ENCODE measurements at regions not wholly inside any gene's neighbourhood (a gene's known extent, or its start where the extent isn't known, plus 50 kb on each side); places are given as distances from the start of the nearest gene placed in this dataset.

GRCh38 chr4:146108756-146109155 is 66.8 kb upstream of the LSM6 start:
- TF ChIP-seq, protein P1, sequence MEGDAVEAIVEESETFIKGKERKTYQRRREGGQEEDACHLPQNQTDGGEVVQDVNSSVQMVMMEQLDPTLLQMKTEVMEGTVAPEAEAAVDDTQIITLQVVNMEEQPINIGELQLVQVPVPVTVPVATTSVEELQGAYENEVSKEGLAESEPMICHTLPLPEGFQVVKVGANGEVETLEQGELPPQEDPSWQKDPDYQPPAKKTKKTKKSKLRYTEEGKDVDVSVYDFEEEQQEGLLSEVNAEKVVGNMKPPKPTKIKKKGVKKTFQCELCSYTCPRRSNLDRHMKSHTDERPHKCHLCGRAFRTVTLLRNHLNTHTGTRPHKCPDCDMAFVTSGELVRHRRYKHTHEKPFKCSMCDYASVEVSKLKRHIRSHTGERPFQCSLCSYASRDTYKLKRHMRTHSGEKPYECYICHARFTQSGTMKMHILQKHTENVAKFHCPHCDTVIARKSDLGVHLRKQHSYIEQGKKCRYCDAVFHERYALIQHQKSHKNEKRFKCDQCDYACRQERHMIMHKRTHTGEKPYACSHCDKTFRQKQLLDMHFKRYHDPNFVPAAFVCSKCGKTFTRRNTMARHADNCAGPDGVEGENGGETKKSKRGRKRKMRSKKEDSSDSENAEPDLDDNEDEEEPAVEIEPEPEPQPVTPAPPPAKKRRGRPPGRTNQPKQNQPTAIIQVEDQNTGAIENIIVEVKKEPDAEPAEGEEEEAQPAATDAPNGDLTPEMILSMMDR (IDR thresholded peaks at IDR 0.05): no peak
- no peak for TF ChIP-seq POLR2A (IDR thresholded peaks at IDR 0.05)
- TF ChIP-seq POLR2AphosphoS5 (IDR thresholded peaks at IDR 0.05; ENCODE audit: insufficient read depth in 1 of 2, low read depth in 1 of 2): no peak
